ENCODE measurements at regions not wholly inside any gene's neighbourhood (a gene's known extent, or its start where the extent isn't known, plus 50 kb on each side); places are given as distances from the start of the nearest gene placed in this dataset.
"Not testable (repeated sequence)": the region's sequence is repeated elsewhere in the genome, so short reads cannot be mapped to it uniquely, and the experiment has no call there.

- DNase-seq, result no peak
Observed at GRCh38 chr21:15119486-15119885, 54.7 kb upstream of the NRIP1 start.

- DNase-seq, result no peak
Observed at GRCh38 chr21:15121097-15121654, 56.4 kb upstream of the NRIP1 start.

- no peak for DNase-seq
Observed at GRCh38 chr21:15121655-15122120, 56.9 kb upstream of the NRIP1 start.

- no peak for DNase-seq
Observed at GRCh38 chr21:15122241-15122640, 57.4 kb upstream of the NRIP1 start.

- no peak for DNase-seq
Observed at GRCh38 chr21:15124731-15125130, 59.9 kb upstream of the NRIP1 start.

- DNase-seq, result no peak
Observed at GRCh38 chr21:15126948-15127347, 62.1 kb upstream of the NRIP1 start.

- DNase-seq, result no peak
Observed at GRCh38 chr21:15127437-15127836, 62.6 kb upstream of the NRIP1 start.

- no peak for DNase-seq
Observed at GRCh38 chr21:15128267-15128666, 63.5 kb upstream of the NRIP1 start.

GRCh38 chr21:15128714-15129113 is 63.9 kb upstream of the NRIP1 start:
- DNase-seq, result not testable (repeated sequence)

GRCh38 chr21:15130326-15130725 is 65.5 kb upstream of the NRIP1 start:
- no peak for DNase-seq

GRCh38 chr21:15130751-15131150 is 66.0 kb upstream of the NRIP1 start:
- DNase-seq, result no peak

GRCh38 chr21:15132781-15133180 is 68.0 kb upstream of the NRIP1 start:
- no peak for DNase-seq

- DNase-seq, result no peak
Observed at GRCh38 chr21:15134701-15135470, 70.1 kb upstream of the NRIP1 start.

GRCh38 chr21:15135867-15136629 is 71.2 kb upstream of the NRIP1 start:
- no peak for DNase-seq

GRCh38 chr21:15138490-15138889 is 73.7 kb upstream of the NRIP1 start:
- peak in 1 of 2 experiments; percentile 14 for DNase-seq

- no peak for DNase-seq
Observed at GRCh38 chr21:15139898-15140297, 75.1 kb upstream of the NRIP1 start.

GRCh38 chr21:15140321-15141019 is 75.7 kb upstream of the NRIP1 start:
- peak; percentile 62 to 78 for DNase-seq

- peak in 1 of 2 experiments; percentile 11 for DNase-seq
Observed at GRCh38 chr21:15141261-15141970, 76.6 kb upstream of the NRIP1 start.

GRCh38 chr21:15144026-15144425 is 79.2 kb upstream of the NRIP1 start:
- DNase-seq, result no peak

GRCh38 chr21:15148437-15148836 is 83.6 kb upstream of the NRIP1 start:
- DNase-seq, result no peak

GRCh38 chr21:15149600-15150224 is 84.9 kb upstream of the NRIP1 start:
- DNase-seq, result no peak

Measured in NCI-H526 (cell line).